ENCODE measurements at regions not wholly inside any gene's neighbourhood (a gene's known extent, or its start where the extent isn't known, plus 50 kb on each side); places are given as distances from the start of the nearest gene placed in this dataset.

DNA sequence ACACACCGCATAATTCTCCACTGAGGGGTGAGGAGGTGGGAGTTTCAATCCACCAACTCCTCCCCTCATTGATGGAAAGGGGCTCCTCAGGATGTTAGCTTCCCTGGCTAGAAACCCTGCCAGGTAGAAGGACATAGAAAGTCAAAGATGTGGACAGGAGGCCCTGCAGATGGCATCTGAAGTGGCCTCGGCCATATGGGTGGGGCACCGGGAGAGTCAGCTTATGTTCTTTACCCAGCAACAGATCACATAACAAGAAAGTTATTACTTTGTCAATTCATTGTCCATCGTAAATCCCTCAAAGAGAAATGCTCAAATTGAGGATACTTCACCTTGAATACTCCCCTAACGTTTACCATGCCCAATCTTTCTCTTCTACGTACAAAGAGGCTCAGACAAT, 97.3 kb upstream of the ARHGEF3 start:
- DNase-seq (ENCODE audit: low read depth in 2 of 2), result no peak

GRCh38 chr3:56896357-56896756, 94.6 kb upstream of the ARHGEF3 start:
- DNase-seq (ENCODE audit: low read depth in 2 of 2), result no peak

- no peak for DNase-seq (ENCODE audit: low read depth in 2 of 2)
Measured at GRCh38 chr3:56894881-56895431, 93.2 kb upstream of the ARHGEF3 start.

GRCh38 chr3:56890448-56891091, 88.8 kb upstream of the ARHGEF3 start:
- no peak for DNase-seq (ENCODE audit: low read depth in 2 of 2)

DNA sequence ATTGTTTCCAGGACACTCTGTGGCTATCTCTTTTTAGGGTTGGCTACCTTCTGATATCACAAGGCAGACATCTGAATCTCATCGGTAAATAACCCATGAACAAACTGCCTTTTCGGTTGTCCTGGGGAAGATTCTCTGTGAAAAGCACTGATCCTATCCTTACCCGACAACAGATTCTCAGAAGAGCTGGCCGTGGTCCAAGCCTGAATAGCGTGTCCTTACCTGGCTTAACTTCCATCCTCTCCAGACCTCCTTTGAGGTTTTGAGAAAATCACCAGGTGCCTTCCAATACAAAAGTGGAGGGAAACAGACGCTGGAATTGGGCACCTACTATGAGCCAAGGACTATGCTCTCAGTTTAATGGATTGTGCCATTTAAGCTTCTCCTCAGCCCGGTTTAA, 87.4 kb upstream of the ARHGEF3 start:
- no peak for DNase-seq (ENCODE audit: low read depth in 2 of 2)

GRCh38 chr3:56887402-56888025, 85.8 kb upstream of the ARHGEF3 start:
- DNase-seq (ENCODE audit: low read depth in 2 of 2), result no peak

DNA sequence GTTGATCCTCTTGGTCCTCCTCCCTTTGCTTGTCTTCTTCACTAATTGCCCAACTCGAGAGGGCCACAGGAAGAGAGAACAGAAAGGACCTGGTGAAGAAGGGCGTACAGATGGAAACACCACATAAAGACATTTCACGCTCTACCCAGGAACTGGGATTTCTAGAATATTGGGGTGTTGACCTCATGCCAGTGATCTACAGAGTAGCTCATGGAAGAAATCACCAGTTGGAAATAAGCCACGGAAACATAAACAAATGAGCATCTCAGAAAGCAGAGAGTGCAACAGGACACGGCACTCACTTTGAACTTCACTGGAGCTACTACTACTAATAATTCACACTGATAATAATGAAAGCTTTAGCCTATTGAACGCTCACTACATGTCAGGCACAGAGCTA, 84.6 kb upstream of the ARHGEF3 start:
- no peak for DNase-seq (ENCODE audit: low read depth in 2 of 2)

DNA sequence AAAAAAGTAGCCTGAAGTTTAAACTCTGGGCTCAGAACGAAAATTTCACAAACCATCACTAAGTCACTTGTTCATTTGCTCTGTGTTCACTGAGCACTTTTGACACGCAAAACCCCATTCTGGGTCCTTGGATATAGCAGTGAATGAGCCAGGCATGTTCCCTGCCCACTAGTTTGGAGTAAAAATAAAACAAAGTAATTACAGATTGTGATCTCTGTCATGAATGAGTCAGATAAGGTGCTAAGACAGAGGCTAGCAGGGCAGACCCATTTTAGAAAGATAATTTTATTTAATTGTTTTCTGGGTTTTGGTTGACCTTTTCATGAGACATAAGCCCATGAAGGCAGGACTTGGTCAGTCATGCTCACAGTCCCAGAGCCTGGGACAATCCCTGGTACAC, 84.1 kb upstream of the ARHGEF3 start:
- no peak for DNase-seq (ENCODE audit: low read depth in 2 of 2)

- DNase-seq (ENCODE audit: low read depth in 2 of 2), result no peak
Measured at GRCh38 chr3:56885453-56885852, 83.7 kb upstream of the ARHGEF3 start.

DNA sequence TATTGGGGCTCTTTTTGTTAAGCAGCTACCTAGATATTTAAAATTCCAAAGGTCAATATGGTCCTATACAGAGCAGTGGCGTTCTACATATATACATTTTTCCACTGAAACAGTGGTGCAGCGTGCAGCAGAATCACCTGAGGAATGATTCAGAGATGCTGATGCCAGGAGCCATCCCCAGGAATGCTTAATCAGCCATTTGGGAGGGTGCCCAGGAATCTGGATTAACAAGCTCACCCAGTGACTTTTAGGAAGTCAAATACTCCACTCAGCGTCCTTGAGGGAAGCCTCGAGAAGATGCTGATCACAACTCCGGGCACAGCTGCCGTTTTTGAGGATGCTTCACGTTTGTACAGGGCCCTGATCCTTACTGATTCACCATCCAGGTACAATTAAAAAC, 82.6 kb upstream of the ARHGEF3 start:
- no peak for DNase-seq (ENCODE audit: low read depth in 2 of 2)

- no peak for DNase-seq (ENCODE audit: low read depth in 2 of 2)
Measured at GRCh38 chr3:56883828-56884227, 82.1 kb upstream of the ARHGEF3 start.

GRCh38 chr3:56882896-56883295, 81.1 kb upstream of the ARHGEF3 start:
- no peak for DNase-seq (ENCODE audit: low read depth in 2 of 2)

DNA sequence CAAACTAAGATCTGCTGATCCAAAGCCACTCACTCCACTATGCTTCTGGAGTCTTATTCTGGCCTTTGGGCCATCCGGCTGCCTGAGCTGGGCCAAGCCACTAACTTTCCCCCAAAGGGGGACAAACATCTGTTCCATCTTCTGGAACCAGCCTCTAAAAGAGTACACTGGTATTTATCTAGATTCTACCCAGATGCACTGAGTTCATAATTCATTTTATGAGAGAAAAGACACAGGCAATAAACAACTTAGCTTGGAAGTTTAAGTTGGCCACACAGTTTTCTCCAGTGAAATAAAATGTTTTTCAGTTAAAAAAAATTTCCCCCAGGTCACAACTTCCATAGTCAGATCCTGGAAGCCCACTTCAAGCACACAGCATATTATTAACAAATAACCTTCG, 80.1 kb upstream of the ARHGEF3 start:
- no peak for DNase-seq (ENCODE audit: low read depth in 2 of 2)

GRCh38 chr3:56880720-56881575, 79.2 kb upstream of the ARHGEF3 start:
- DNase-seq (ENCODE audit: low read depth in 2 of 2), result no peak

DNA sequence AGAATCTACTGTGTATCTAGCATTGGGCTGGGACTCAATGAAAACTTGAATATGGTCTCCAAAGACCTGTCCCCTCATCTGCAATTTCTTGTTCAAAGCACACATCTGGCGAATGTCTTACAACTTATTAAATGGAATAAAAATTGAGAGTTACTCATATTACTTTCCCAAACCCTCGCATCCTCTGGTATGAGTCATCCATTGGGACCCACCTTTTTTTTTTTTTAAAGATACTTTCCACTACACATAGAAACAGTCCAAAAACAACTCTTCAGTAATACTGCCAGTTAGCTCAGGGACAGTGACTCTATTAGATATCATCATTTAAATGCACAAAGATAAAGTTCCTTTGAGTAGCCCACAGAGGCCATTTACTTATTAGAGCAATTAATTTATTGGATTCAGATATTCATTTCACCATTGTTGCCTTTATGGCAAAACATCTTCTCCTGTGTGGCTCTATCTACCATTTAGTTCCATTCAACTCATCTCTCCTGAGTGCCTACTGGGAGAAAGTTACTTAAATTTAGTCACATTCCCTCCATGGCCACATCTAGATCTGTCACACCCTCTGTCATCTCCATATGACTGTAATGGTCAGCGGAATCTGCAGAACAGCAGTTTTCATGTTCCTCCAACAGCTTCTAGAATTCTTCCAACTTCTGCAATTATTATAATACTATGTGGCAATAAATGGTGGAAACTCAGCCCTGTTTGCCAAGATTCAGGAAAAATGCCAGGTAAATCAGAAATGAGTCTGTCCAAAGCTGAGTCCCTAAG, 77.9 kb upstream of the ARHGEF3 start:
- DNase-seq (ENCODE audit: low read depth in 2 of 2), result no peak

- DNase-seq (ENCODE audit: low read depth in 2 of 2), result peak; percentile 22 to 49
Measured at GRCh38 chr3:56878074-56878473, 76.3 kb upstream of the ARHGEF3 start.

DNA sequence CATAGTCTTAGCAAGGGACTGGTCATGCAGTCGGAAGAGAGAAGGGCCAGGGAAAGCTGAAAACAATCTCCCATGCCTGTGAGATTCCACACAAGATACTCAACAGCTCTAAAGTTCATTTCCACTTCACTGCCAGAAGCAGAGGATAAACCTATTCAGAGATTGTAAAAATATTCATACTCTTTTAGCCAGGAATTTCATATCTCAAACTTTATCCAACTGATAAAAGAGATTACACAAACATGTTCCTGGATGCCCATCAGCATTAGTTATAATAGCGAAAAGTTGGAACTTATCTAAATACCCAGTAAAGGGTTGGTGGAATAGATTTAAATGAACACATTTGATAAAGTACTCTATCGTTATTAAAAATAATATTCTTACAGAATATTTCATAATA, 75.2 kb upstream of the ARHGEF3 start:
- no peak for DNase-seq (ENCODE audit: low read depth in 2 of 2)

DNA sequence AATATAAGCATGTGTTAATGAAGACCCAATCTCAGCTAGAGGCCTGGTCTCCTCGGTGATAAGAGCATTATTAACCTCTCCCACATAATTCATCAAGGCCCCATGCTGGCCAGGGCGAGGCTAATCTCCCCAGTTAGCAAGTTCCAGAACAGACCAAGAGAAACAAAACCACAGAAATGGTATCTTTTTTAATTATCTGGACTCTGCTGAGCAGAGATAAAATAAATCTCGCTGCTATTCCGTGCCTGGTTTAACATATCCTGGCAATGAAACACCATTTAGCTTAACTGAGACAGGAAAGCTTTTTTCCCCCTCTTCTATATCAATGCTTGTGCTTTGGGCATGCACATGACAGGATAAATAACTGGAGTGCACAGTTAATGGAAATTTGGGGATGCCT, 72.5 kb upstream of the ARHGEF3 start:
- DNase-seq (ENCODE audit: low read depth in 2 of 2), result no peak

DNA sequence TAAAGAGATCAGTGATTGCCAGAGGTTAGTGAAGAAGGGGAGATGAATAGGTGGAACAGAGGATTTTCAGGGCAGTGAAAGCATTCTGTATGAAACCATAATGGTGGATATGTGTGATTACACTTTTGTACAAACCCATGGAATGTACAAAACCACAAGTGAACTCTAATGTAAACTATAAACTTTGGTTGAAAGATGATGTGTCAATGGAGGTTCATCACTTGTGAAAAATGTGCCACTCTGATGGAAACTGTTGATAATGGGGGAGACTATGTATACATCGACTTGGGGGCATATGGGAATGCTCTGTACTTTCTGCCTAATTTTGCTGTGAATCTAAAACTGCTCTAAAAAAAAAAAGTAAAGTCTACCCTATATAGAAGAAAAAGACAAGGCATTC, 68.7 kb upstream of the ARHGEF3 start:
- DNase-seq (ENCODE audit: low read depth in 2 of 2), result no peak

- DNase-seq (ENCODE audit: low read depth in 2 of 2), result no peak
Measured at GRCh38 chr3:56869157-56869889, 67.6 kb upstream of the ARHGEF3 start.

GRCh38 chr3:56868706-56869105, 67.0 kb upstream of the ARHGEF3 start:
- no peak for DNase-seq (ENCODE audit: low read depth in 2 of 2)
